ENCODE measurements at regions not wholly inside any gene's neighbourhood (a gene's known extent, or its start where the extent isn't known, plus 50 kb on each side); places are given as distances from the start of the nearest gene placed in this dataset.
"Not testable (repeated sequence)": the region's sequence is repeated elsewhere in the genome, so short reads cannot be mapped to it uniquely, and the experiment has no call there.

GRCh38 chr3:195991243-195991642 lies 82.9 kb upstream of the TNK2 start:
- TF ChIP-seq CTCF, POLR2A, EP300 (IDR thresholded peaks at IDR 0.05): not testable (repeated sequence)

Data from ovary (tissue), 3 donors.